HG02981 (cell line): ENCODE measurements at regions not wholly inside any gene's neighbourhood (a gene's known extent, or its start where the extent isn't known, plus 50 kb on each side); places are given as distances from the start of the nearest gene placed in this dataset.

Experiments
- ATAC-seq: cut with Tn5 transposase; IDR thresholded peaks from one replicate; pipeline ENCODE4 v1.9.1; 2021; ENCODE audit warnings: mild to moderate bottlenecking, moderate library complexity; ENCODE audit not compliant: unreplicated experiment

GRCh38 chr1:232522189-232522588 is 107.7 kb downstream of the SIPA1L2 start:
- no peak for ATAC-seq

- ATAC-seq: no peak
These were observed 108.3 kb downstream of the SIPA1L2 start for GRCh38 chr1:232521660-232522059.

- ATAC-seq: no peak
These were observed 110.7 kb downstream of the SIPA1L2 start for GRCh38 chr1:232519186-232519585.

GRCh38 chr1:232518349-232518748 is 111.6 kb downstream of the SIPA1L2 start:
- ATAC-seq: no peak

GRCh38 chr1:232517204-232517603 is 112.7 kb downstream of the SIPA1L2 start:
- ATAC-seq: no peak

GRCh38 chr1:232515706-232516105 is 114.2 kb downstream of the SIPA1L2 start:
- no peak for ATAC-seq

GRCh38 chr1:232512712-232513111 is 117.2 kb downstream of the SIPA1L2 start:
- no peak for ATAC-seq

GRCh38 chr1:232511172-232511571 is 118.8 kb downstream of the SIPA1L2 start:
- no peak for ATAC-seq

GRCh38 chr1:232510367-232511110 is 119.4 kb downstream of the SIPA1L2 start:
- no peak for ATAC-seq

- no peak for ATAC-seq
These were observed 120.4 kb downstream of the SIPA1L2 start for GRCh38 chr1:232509570-232509969.

GRCh38 chr1:232508130-232508701 is 121.7 kb downstream of the SIPA1L2 start:
- no peak for ATAC-seq

- ATAC-seq: no peak
These were observed 122.4 kb downstream of the SIPA1L2 start for GRCh38 chr1:232507571-232507970.

GRCh38 chr1:232505884-232506283 is 124.0 kb downstream of the SIPA1L2 start:
- ATAC-seq: no peak

GRCh38 chr1:232504651-232505050 is 125.3 kb downstream of the SIPA1L2 start:
- no peak for ATAC-seq

GRCh38 chr1:232503497-232503896 is 126.4 kb downstream of the SIPA1L2 start:
- ATAC-seq: no peak

GRCh38 chr1:232501854-232502253 is 128.1 kb downstream of the SIPA1L2 start:
- no peak for ATAC-seq

- no peak for ATAC-seq
These were observed 130.7 kb downstream of the SIPA1L2 start for GRCh38 chr1:232499188-232499587.

GRCh38 chr1:232493869-232494268 is 136.1 kb downstream of the SIPA1L2 start:
- ATAC-seq: no peak

- no peak for ATAC-seq
These were observed 140.7 kb downstream of the SIPA1L2 start for GRCh38 chr1:232489256-232489655.

GRCh38 chr1:232487236-232487635 is 142.7 kb downstream of the SIPA1L2 start:
- ATAC-seq: no peak

- no peak for ATAC-seq
These were observed 143.3 kb downstream of the SIPA1L2 start for GRCh38 chr1:232486454-232487207.

- ATAC-seq: no peak
These were observed 143.9 kb downstream of the SIPA1L2 start for GRCh38 chr1:232486006-232486405.
